ENCODE measurements at regions not wholly inside any gene's neighbourhood (a gene's known extent, or its start where the extent isn't known, plus 50 kb on each side); places are given as distances from the start of the nearest gene placed in this dataset.

GRCh38 chrX:40165861-40166260 is 68.1 kb upstream of the BCOR start:
- TF ChIP-seq, protein P1, sequence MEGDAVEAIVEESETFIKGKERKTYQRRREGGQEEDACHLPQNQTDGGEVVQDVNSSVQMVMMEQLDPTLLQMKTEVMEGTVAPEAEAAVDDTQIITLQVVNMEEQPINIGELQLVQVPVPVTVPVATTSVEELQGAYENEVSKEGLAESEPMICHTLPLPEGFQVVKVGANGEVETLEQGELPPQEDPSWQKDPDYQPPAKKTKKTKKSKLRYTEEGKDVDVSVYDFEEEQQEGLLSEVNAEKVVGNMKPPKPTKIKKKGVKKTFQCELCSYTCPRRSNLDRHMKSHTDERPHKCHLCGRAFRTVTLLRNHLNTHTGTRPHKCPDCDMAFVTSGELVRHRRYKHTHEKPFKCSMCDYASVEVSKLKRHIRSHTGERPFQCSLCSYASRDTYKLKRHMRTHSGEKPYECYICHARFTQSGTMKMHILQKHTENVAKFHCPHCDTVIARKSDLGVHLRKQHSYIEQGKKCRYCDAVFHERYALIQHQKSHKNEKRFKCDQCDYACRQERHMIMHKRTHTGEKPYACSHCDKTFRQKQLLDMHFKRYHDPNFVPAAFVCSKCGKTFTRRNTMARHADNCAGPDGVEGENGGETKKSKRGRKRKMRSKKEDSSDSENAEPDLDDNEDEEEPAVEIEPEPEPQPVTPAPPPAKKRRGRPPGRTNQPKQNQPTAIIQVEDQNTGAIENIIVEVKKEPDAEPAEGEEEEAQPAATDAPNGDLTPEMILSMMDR (IDR thresholded peaks at IDR 0.05; ENCODE audit: unreplicated experiment): no peak
- no peak overlapping the region for H3K27ac Mint-ChIP-seq (ENCODE audit: unreplicated experiment)
- CTCF ChIA-PET: interaction anchor here (0.7 kb wide), 1 partner anchor 55 kb away, joined by 4 read pairs; no protein-coding TSS in a partner anchor
- H3K36me3 Mint-ChIP-seq (ENCODE audit: insufficient read depth, unreplicated experiment): no peaks in the 10 kb centered on the region
- no peaks in the 10 kb centered on the region for H3K9me3 Mint-ChIP-seq (ENCODE audit: low read depth, unreplicated experiment)
- H3K4me3 Mint-ChIP-seq (ENCODE audit: low read depth, unreplicated experiment): no peak overlapping the region
- intact Hi-C loops (cut with micrococcal nuclease; ENCODE audit: unreplicated experiment): loop anchor here (5.0 kb wide), 2 partner anchors 79 to 434 kb away; no protein-coding TSS in a partner anchor
- no TSS peak for BruUV-seq (replicated peaks)
- peaks cover 9% of the 10 kb centered on the region for H3K27me3 Mint-ChIP-seq (ENCODE audit: unreplicated experiment)
- no peak for DNase-seq
- H3K4me1 Mint-ChIP-seq (ENCODE audit: low read depth, unreplicated experiment): peaks cover 26% of the 10 kb centered on the region

GRCh38 chrX:40165206-40165605 is 67.4 kb upstream of the BCOR start:
- BruUV-seq (replicated peaks): no TSS peak
- TF ChIP-seq, protein P1 (IDR thresholded peaks at IDR 0.05; ENCODE audit: unreplicated experiment): no peak
- Mint-ChIP-seq H3K9me3 (ENCODE audit: low read depth, unreplicated experiment) (no peaks in the 10 kb centered on the region), H3K27me3 (ENCODE audit: unreplicated experiment) (peaks cover 9% of the 10 kb centered on the region), H3K27ac (ENCODE audit: unreplicated experiment) (no peak overlapping the region), H3K4me1 (ENCODE audit: low read depth, unreplicated experiment) (peaks cover 26% of the 10 kb centered on the region), H3K4me3 (ENCODE audit: low read depth, unreplicated experiment) (no peak overlapping the region), H3K36me3 (ENCODE audit: insufficient read depth, unreplicated experiment) (no peaks in the 10 kb centered on the region)
- CTCF ChIA-PET: interaction anchor here (0.5 kb wide), 2 partner anchors 15 to 422 kb away, joined by 5 to 8 read pairs; no protein-coding TSS in a partner anchor
- intact Hi-C loops (cut with micrococcal nuclease; ENCODE audit: unreplicated experiment): loop anchor here (5.0 kb wide), 2 partner anchors 78 to 433 kb away; no protein-coding TSS in a partner anchor
- DNase-seq: no peak

DNA sequence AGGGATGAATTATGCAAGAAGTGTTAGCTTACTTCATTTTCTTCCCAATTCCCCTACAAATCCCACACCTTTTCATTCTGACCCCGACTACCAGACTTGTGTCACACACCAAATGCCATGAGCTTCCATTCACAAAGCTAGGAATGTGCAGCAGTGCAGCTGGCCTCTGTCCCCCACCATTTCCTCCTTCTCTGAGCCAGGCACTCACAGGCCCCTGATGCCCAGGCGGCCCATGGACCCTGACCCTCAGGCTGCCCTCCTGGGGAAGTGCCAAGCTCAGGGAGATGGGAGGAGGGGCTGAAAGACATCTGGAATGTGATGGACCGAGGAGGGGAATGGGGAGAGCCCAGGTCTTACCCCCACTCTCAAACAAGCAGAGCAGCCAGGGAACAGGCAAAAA is 67.0 kb upstream of the BCOR start:
- Mint-ChIP-seq H3K27me3 (ENCODE audit: unreplicated experiment) (peaks cover 9% of the 10 kb centered on the region), H3K36me3 (ENCODE audit: insufficient read depth, unreplicated experiment) (no peaks in the 10 kb centered on the region), H3K4me1 (ENCODE audit: low read depth, unreplicated experiment) (peaks cover 26% of the 10 kb centered on the region), H3K27ac (ENCODE audit: unreplicated experiment) (no peak overlapping the region), H3K9me3 (ENCODE audit: low read depth, unreplicated experiment) (no peaks in the 10 kb centered on the region), H3K4me3 (ENCODE audit: low read depth, unreplicated experiment) (no peak overlapping the region)
- TF ChIP-seq, protein P1 (IDR thresholded peaks at IDR 0.05; ENCODE audit: unreplicated experiment): no peak
- no TSS peak for BruUV-seq (replicated peaks)
- no peak for DNase-seq
- CTCF ChIA-PET: interaction anchor here (0.5 kb wide), 2 partner anchors 16 to 421 kb away, joined by 5 to 8 read pairs; no protein-coding TSS in a partner anchor
- intact Hi-C loops (cut with micrococcal nuclease; ENCODE audit: unreplicated experiment): loop anchor here (5.0 kb wide), 2 partner anchors 77 to 432 kb away; no protein-coding TSS in a partner anchor

DNA sequence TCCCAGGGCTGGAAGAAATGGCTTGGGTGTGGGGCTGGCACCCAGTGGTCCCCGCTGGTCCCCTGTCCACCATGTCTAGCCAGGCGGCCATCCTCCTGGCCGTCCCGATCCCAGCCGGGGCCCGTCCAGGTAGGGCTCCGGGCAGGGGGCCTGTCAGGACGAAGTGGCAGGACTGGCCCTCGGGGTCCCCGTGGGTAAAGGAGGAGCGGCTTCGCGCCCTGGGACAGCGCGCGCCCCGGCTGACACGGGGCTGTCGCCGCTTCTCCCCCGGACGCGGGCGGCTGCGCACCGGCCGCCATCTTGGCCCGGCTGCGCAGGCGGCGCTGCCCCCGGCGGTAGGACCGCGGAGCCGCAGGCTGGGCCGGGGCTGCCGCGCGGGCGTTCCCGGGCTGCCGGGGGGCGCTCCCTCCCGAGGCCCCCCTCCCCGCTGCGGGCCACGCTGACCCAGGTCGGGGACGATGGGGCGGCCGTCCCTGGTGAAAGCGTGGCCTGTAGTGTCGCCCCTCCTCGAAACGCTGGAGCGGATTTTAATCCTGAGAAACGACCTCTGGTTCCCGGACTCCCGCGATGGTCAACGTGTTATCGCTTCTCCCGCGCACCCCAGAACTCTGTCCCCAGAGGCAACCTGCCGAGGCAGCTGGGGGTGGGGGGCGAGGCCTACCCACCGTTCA is 60.4 kb upstream of the BCOR start:
- Mint-ChIP-seq H3K27me3 (ENCODE audit: unreplicated experiment) (no peaks in the 10 kb centered on the region), H3K27ac (ENCODE audit: unreplicated experiment) (no peak overlapping the region), H3K4me1 (ENCODE audit: low read depth, unreplicated experiment) (no peaks in the 10 kb centered on the region), H3K9me3 (ENCODE audit: low read depth, unreplicated experiment) (no peaks in the 10 kb centered on the region), H3K36me3 (ENCODE audit: insufficient read depth, unreplicated experiment) (peaks cover 19% of the 10 kb centered on the region), H3K4me3 (ENCODE audit: low read depth, unreplicated experiment) (peak overlapping the region; percentile 54)
- CTCF ChIA-PET: no interaction called here
- TF ChIP-seq, protein P1 (IDR thresholded peaks at IDR 0.05; ENCODE audit: unreplicated experiment): peak; percentile 25
- peak; percentile 53 for DNase-seq
- no TSS peak for BruUV-seq (replicated peaks)
- intact Hi-C loops (cut with micrococcal nuclease; ENCODE audit: unreplicated experiment): loop anchor here (10.0 kb wide), 1 partner anchor 53 kb away; no protein-coding TSS in a partner anchor
